Keratinocyte (primary cell): ENCODE measurements at regions not wholly inside any gene's neighbourhood (a gene's known extent, or its start where the extent isn't known, plus 50 kb on each side); places are given as distances from the start of the nearest gene placed in this dataset.

ENCODE experiments used
- DNase-seq: peaks from one replicate; pipeline ENCODE4 v3.0.0-alpha.2; 2011; ENCODE audit warnings: low read depth, missing footprints, low spot score
- FAIRE-seq: peaks from 2 replicates; lab custom pipeline; 2011; peaks lifted over from hg19 to GRCh38; lab: Jason Lieb, UNC
- H2AFZ ChIP-seq: 2 replicates; pipeline ENCODE4 v1.6.0; 2012; ENCODE audit warnings: low read length, control low read depth, inconsistent platforms; ENCODE audit not compliant: control insufficient read depth
- H3K27ac ChIP-seq: 2 replicates; pipeline ENCODE4 v1.5.1; 2011; ENCODE audit warnings: low read length; ENCODE audit not compliant: control insufficient read depth, insufficient read depth
- H3K27me3 ChIP-seq: 3 replicates; pipeline ENCODE4 v1.6.0; 2011; ENCODE audit warnings: low read length; ENCODE audit not compliant: control insufficient read depth, insufficient read depth; ENCODE audit errors: extremely low read depth
- H3K36me3 ChIP-seq, 2 experiments: 2 replicates in 1 of 2; 3 replicates in 1 of 2; pipeline ENCODE4 v1.5.1; 2011; ENCODE audit warnings: low read length in 2 of 2, mild to moderate bottlenecking in 1 of 2; ENCODE audit not compliant: control insufficient read depth in 2 of 2, insufficient read depth in 2 of 2; ENCODE audit errors: extremely low read depth in 1 of 2
- H3K4me1 ChIP-seq: 3 replicates; pipeline ENCODE4 v1.5.1; 2011; ENCODE audit warnings: low read length; ENCODE audit not compliant: control insufficient read depth, insufficient read depth; ENCODE audit errors: extremely low read depth
- H3K4me2 ChIP-seq: 3 replicates; pipeline ENCODE4 v1.6.0; 2011; ENCODE audit warnings: low read depth, low read length; ENCODE audit not compliant: control insufficient read depth, insufficient read depth; ENCODE audit errors: extremely low read depth
- H3K4me3 ChIP-seq, 3 experiments: fragments of 200-600 bp in 1 of 3; sonication (generic) in 1 of 3; 2 replicates in 2 of 3; 3 replicates in 1 of 3; pipeline ENCODE4 v1.5.1; 2011 to 2016; ENCODE audit warnings: low read length in 3 of 3, mild to moderate bottlenecking in 3 of 3, control low read depth in 2 of 3, inconsistent platforms in 1 of 3, low read depth in 1 of 3, mixed read lengths in 1 of 3, mixed run types in 1 of 3, moderate library complexity in 1 of 3; ENCODE audit not compliant: control insufficient read depth in 2 of 3, insufficient read depth in 2 of 3; ENCODE audit errors: extremely low read depth in 1 of 3
- H3K79me2 ChIP-seq: 2 replicates; pipeline ENCODE4 v1.6.0; 2012; ENCODE audit warnings: low read length; ENCODE audit not compliant: control insufficient read depth, insufficient read depth
- H3K9ac ChIP-seq: 3 replicates; pipeline ENCODE4 v1.6.0; 2011; ENCODE audit warnings: low read length; ENCODE audit not compliant: control insufficient read depth, insufficient read depth; ENCODE audit errors: extremely low read depth
- H3K9me1 ChIP-seq: 3 replicates; pipeline ENCODE4 v1.6.0; 2011; ENCODE audit warnings: low read length; ENCODE audit not compliant: control insufficient read depth, insufficient read depth; ENCODE audit errors: extremely low read depth
- H3K9me3 ChIP-seq: 2 replicates; pipeline ENCODE4 v1.5.1; 2012; ENCODE audit warnings: low read depth, low read length; ENCODE audit not compliant: control insufficient read depth
- H4K20me1 ChIP-seq: 3 replicates; pipeline ENCODE4 v1.6.0; 2011; ENCODE audit warnings: low read length; ENCODE audit not compliant: control insufficient read depth, insufficient read depth; ENCODE audit errors: extremely low read depth
- CTCF ChIP-seq, 3 experiments: IDR thresholded peaks in 1 of 3; conservative IDR thresholded peaks in 1 of 3; optimal IDR thresholded peaks in 1 of 3; 2 replicates in 2 of 3; 3 replicates in 1 of 3; pipeline versions ENCODE3 to v1.5.1; 2011; ENCODE audit warnings: low read length in 3 of 3, mild to moderate bottlenecking in 3 of 3, moderate library complexity in 2 of 3, control low read depth in 1 of 3, inconsistent platforms in 1 of 3; ENCODE audit not compliant: insufficient read depth in 2 of 3; ENCODE audit errors: extremely low read depth in 1 of 3
- EZH2 ChIP-seq: IDR thresholded peaks from one replicate; pipeline ENCODE4 v1.6.1; 2012; ENCODE audit warnings: inconsistent platforms, mild to moderate bottlenecking, low read length, moderate library complexity
- dilution Hi-C: fragments of 300-500 bp; cut with MboI; formaldehyde crosslinking; loops from one replicate; pipeline ENCODE4 v1.7.0; 2020; ENCODE audit warnings: low sequenced_read_pairs; ENCODE audit not compliant: extremely low pct_ligation_motif_present

GRCh38 chr2:237202288-237203030 is 116.8 kb downstream of the COPS8 start:
- Histone ChIP-seq H3K9me3 (no peaks in the 10 kb centered on the region), H3K79me2 (no peaks in the 10 kb centered on the region), H3K9me1 (no peaks in the 10 kb centered on the region), H2AFZ (no peak overlapping the region), H3K4me3 (no peak overlapping the region), H3K27me3 (peaks cover 22% of the 10 kb centered on the region), H3K4me1 (no peaks in the 10 kb centered on the region), H3K36me3 (no peaks in the 10 kb centered on the region), H4K20me1 (no peaks in the 10 kb centered on the region), H3K4me2 (no peak overlapping the region), H3K9ac (no peak overlapping the region), H3K27ac (no peak overlapping the region)
- FAIRE-seq (no peak), DNase-seq (no peak)
- dilution Hi-C loops, result no loop called here
- no peak for TF ChIP-seq CTCF (optimal IDR thresholded peaks at IDR 0.05 in 1 of 3, IDR thresholded peaks at IDR 0.05 in 1 of 3, conservative IDR thresholded peaks at IDR 0.05 in 1 of 3; ENCODE audit: extremely low read depth in 1 of 3, insufficient read depth in 2 of 3, low read length in 3 of 3)
- no peak for TF ChIP-seq EZH2

- dilution Hi-C loops, result no loop called here
- TF ChIP-seq CTCF (optimal IDR thresholded peaks at IDR 0.05 in 1 of 3, IDR thresholded peaks at IDR 0.05 in 1 of 3, conservative IDR thresholded peaks at IDR 0.05 in 1 of 3; ENCODE audit: extremely low read depth in 1 of 3, insufficient read depth in 2 of 3, low read length in 3 of 3) (no peak), EZH2 (no peak)
- no peaks in the 10 kb centered on the region for H3K79me2 ChIP-seq
- H3K9me3 ChIP-seq, result no peaks in the 10 kb centered on the region
- DNase-seq (no peak), FAIRE-seq (no peak)
- H3K9ac ChIP-seq, result no peak overlapping the region
- H3K36me3 ChIP-seq, result no peaks in the 10 kb centered on the region
- peaks cover 22% of the 10 kb centered on the region for H3K27me3 ChIP-seq
- H3K4me3 ChIP-seq, result no peak overlapping the region
- H2AFZ ChIP-seq, result no peak overlapping the region
- no peaks in the 10 kb centered on the region for H3K9me1 ChIP-seq
- no peaks in the 10 kb centered on the region for H3K4me1 ChIP-seq
- H3K27ac ChIP-seq, result no peak overlapping the region
- H3K4me2 ChIP-seq, result no peak overlapping the region
- H4K20me1 ChIP-seq, result no peaks in the 10 kb centered on the region
Observed at GRCh38 chr2:237205043-237205541, 119.4 kb downstream of the COPS8 start.
